HG03135 (cell line): ENCODE measurements at regions not wholly inside any gene's neighbourhood (a gene's known extent, or its start where the extent isn't known, plus 50 kb on each side); places are given as distances from the start of the nearest gene placed in this dataset.

Experiments used
- ATAC-seq: cut with Tn5 transposase; IDR thresholded peaks from one replicate; pipeline ENCODE4 v1.9.1; 2021; ENCODE audit warnings: mild to moderate bottlenecking, moderate library complexity; ENCODE audit not compliant: unreplicated experiment

- ATAC-seq = no peak
These were observed 263.4 kb upstream of the NDST4 start for GRCh38 chr4:115376866-115377265.

GRCh38 chr4:115374621-115375020, 261.2 kb upstream of the NDST4 start:
- ATAC-seq = no peak

- no peak for ATAC-seq
These were observed 257.1 kb upstream of the NDST4 start for GRCh38 chr4:115370490-115370889.

GRCh38 chr4:115370012-115370411, 256.6 kb upstream of the NDST4 start:
- ATAC-seq = no peak

- no peak for ATAC-seq
These were observed 253.0 kb upstream of the NDST4 start for GRCh38 chr4:115366390-115366789.

- ATAC-seq = no peak
These were observed 251.8 kb upstream of the NDST4 start for GRCh38 chr4:115365185-115365584.

GRCh38 chr4:115361781-115362180, 248.4 kb upstream of the NDST4 start:
- no peak for ATAC-seq

GRCh38 chr4:115360431-115360830, 247.0 kb upstream of the NDST4 start:
- no peak for ATAC-seq

GRCh38 chr4:115357776-115358175, 244.4 kb upstream of the NDST4 start:
- no peak for ATAC-seq

- ATAC-seq = no peak
These were observed 242.8 kb upstream of the NDST4 start for GRCh38 chr4:115356176-115356575.

GRCh38 chr4:115355329-115355728, 241.9 kb upstream of the NDST4 start:
- ATAC-seq = no peak

GRCh38 chr4:115353370-115353769, 239.9 kb upstream of the NDST4 start:
- ATAC-seq = no peak

GRCh38 chr4:115343171-115343570, 229.8 kb upstream of the NDST4 start:
- ATAC-seq = no peak

- ATAC-seq = peak; percentile 50
These were observed 221.5 kb upstream of the NDST4 start for GRCh38 chr4:115334736-115335411.

- ATAC-seq = no peak
These were observed 218.7 kb upstream of the NDST4 start for GRCh38 chr4:115332078-115332477.

GRCh38 chr4:115331241-115331640, 217.8 kb upstream of the NDST4 start:
- no peak for ATAC-seq

GRCh38 chr4:115325836-115326235, 212.4 kb upstream of the NDST4 start:
- no peak for ATAC-seq

GRCh38 chr4:115323106-115323707, 209.8 kb upstream of the NDST4 start:
- no peak for ATAC-seq

- no peak for ATAC-seq
These were observed 201.8 kb upstream of the NDST4 start for GRCh38 chr4:115315182-115315581.

GRCh38 chr4:115310641-115311040, 197.2 kb upstream of the NDST4 start:
- ATAC-seq = no peak

- ATAC-seq = no peak
These were observed 181.3 kb upstream of the NDST4 start for GRCh38 chr4:115294717-115295116.

- ATAC-seq = no peak
These were observed 179.7 kb upstream of the NDST4 start for GRCh38 chr4:115293093-115293462.
